ENCODE measurements at regions not wholly inside any gene's neighbourhood (a gene's known extent, or its start where the extent isn't known, plus 50 kb on each side); places are given as distances from the start of the nearest gene placed in this dataset.

DNA sequence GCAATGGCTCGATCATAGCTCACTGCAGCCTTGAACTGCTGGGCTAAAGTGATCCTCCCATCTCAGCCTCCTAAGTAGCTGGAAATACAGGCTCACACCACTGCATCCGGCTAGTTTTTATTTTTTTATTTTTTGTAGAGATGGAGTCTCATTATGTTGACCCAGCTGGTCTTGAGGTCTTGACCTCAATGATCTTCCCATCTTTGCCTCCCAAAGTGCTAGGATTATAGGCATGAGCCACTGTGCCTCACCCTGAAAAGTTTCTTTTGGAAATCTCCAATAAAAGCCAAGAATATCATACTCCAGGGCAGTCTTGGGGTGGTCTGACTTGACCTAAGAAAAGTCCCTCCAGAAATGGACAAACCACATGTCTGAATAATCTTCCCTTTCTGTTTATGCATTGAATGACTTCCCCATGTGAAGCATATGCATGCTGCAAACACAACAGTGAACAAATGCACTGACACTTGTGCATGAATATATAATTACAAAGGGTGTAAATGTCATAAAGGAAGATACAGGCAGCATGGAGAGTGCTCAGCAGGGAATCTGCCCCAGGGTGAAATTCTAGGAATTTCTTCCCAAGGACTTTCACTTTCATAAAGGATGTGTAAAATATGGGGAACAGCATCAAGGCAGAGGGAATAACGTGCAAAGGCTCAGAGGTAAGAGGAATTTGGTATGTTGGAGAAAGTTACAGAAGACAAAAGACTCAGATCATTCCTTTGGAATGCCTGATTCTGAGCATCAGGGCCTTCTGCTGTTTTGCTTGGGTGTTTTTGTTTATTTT is 142.4 kb upstream of the LYZL1 start:
- H3K4me3 ChIP-seq (ENCODE audit: low read depth, low read length), result no peak overlapping the region
- TF ChIP-seq, protein P1, sequence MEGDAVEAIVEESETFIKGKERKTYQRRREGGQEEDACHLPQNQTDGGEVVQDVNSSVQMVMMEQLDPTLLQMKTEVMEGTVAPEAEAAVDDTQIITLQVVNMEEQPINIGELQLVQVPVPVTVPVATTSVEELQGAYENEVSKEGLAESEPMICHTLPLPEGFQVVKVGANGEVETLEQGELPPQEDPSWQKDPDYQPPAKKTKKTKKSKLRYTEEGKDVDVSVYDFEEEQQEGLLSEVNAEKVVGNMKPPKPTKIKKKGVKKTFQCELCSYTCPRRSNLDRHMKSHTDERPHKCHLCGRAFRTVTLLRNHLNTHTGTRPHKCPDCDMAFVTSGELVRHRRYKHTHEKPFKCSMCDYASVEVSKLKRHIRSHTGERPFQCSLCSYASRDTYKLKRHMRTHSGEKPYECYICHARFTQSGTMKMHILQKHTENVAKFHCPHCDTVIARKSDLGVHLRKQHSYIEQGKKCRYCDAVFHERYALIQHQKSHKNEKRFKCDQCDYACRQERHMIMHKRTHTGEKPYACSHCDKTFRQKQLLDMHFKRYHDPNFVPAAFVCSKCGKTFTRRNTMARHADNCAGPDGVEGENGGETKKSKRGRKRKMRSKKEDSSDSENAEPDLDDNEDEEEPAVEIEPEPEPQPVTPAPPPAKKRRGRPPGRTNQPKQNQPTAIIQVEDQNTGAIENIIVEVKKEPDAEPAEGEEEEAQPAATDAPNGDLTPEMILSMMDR (IDR thresholded peaks at IDR 0.05; ENCODE audit: insufficient read depth, low read depth, low read length), result no peak
- DNase-seq (ENCODE audit: low read depth), result no peak

DNA sequence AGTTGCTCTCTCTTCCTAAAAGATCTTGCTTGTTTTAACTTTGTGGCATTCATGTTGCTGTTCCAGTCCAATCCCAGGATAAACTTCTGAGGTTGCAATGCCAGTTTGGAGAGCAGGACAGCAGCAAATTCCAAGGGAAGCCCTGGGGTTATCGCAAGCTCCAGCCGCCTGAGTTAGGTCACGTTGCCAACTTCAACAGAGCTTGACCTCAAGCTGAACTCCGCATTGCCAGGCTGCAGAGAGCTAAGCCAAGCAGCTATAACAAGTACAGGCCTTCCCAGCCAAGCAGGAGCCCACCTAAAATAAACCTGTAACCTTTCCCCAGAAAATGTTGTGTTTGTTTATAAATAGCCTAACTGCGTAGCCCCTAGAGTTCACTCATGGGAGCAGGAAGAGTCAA is 138.9 kb upstream of the LYZL1 start:
- no peak overlapping the region for H3K4me3 ChIP-seq (ENCODE audit: low read depth, low read length)
- TF ChIP-seq, protein P1 (IDR thresholded peaks at IDR 0.05; ENCODE audit: insufficient read depth, low read depth, low read length), result no peak
- peak; percentile 75 for DNase-seq (ENCODE audit: low read depth)

DNA sequence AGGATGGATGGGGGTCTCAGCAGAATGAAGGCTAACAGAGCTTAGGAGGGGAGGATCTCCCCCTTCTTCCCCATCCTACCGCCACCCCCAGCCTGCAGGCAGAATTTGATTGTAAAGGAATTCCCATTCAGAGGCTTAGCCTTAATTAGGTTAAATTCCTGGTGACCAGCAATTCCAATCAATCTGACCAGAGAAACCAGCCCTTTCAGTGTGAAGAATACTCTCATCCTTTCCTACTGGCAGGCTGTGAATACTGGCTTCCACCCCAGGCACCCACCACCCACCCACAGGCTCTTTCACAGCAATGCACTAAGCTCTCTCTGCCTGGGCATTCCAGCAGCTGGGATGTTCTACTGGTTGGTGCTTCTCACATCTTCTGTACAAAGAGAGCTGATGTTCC is 137.9 kb upstream of the LYZL1 start:
- TF ChIP-seq, protein P1 (IDR thresholded peaks at IDR 0.05; ENCODE audit: insufficient read depth, low read depth, low read length), result no peak
- no peak for DNase-seq (ENCODE audit: low read depth)
- no peak overlapping the region for H3K4me3 ChIP-seq (ENCODE audit: low read depth, low read length)

DNA sequence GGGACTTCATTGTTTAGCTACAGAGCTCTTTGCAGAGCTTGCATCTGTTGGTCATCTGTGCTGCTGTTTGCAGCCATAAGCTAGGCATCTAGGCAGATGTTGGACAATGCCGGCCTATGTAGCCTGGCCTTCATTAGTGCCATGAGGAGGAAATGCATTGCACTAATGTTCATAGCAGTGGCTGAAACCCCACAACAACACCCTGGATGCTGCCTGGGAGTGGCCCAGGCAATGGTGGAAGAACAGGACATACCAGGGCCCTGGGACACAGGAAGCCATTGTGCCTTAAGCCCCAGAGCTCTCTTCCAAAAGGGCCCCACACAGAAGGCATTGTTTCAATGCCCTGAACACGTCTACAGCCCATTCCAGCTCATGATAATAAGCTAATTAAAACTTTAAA is 131.5 kb upstream of the LYZL1 start:
- TF ChIP-seq, protein P1 (IDR thresholded peaks at IDR 0.05; ENCODE audit: insufficient read depth, low read depth, low read length), result no peak
- no peak overlapping the region for H3K4me3 ChIP-seq (ENCODE audit: low read depth, low read length)
- DNase-seq (ENCODE audit: low read depth), result no peak

DNA sequence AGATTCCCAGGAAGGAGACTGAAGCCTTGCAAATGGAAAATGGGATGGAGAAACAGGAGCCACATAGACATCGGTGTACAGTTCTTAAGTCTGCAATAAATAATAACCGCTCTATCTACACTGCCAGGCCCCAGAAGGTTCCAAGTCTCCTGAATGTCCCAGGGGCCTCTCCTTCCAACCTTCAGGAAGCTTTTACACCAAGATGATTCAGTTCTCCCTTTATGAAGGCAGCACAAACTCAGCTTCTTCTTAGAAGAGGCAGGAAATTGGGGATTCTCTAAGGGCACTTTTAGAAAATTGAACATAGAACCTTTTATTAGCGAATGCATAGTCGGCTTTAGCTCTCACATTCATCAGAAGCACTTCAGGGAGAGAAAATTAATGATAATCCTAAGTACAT is 130.8 kb upstream of the LYZL1 start:
- DNase-seq (ENCODE audit: low read depth), result no peak
- no peak overlapping the region for H3K4me3 ChIP-seq (ENCODE audit: low read depth, low read length)
- TF ChIP-seq, protein P1 (IDR thresholded peaks at IDR 0.05; ENCODE audit: insufficient read depth, low read depth, low read length), result no peak

DNA sequence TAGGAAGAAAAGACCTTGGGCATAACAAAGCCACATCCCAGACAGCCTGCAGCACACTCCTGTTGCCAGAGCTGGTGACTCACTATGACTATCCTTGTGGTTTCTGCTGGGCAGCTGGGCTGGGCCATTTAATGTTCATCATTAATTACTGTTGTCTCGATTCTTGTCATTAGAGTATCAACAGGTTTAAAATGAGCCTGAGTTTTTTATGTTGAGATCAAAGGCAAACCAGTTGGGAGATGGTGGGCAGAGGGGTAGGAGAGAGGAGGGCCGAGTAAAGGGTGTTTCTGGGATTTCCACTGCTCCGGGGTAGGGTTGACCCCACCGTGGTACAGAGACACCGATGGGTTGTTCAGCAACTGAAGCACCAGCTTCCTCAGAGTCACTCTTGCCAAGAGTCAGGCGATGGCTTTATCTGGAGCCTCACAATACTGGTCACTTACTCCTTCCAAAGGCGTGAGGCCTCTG is 128.7 kb upstream of the LYZL1 start:
- H3K4me3 ChIP-seq (ENCODE audit: low read depth, low read length), result no peak overlapping the region
- TF ChIP-seq, protein P1 (IDR thresholded peaks at IDR 0.05; ENCODE audit: insufficient read depth, low read depth, low read length), result no peak
- DNase-seq (ENCODE audit: low read depth), result peak; percentile 84

DNA sequence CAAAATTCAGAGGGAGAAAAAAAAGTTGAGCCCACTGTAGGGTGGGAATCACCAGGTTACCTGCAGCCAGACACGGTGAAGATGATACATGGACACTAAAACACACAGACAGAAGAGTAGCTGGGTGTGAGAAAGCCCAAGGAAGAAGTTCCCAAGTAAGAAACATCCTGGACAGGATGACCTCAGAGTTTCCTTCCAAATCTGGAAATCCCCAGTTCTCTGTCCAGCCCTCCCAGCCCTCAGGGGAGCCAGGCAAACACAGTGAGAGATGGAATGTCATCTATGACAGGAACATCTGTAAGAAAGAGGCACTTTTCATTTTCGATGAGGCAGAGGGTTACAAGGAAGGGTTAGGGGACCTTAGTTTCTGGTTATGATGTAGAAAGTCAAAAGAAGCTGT is 125.1 kb upstream of the LYZL1 start:
- DNase-seq (ENCODE audit: low read depth), result peak; percentile 70
- TF ChIP-seq, protein P1 (IDR thresholded peaks at IDR 0.05; ENCODE audit: insufficient read depth, low read depth, low read length), result no peak
- H3K4me3 ChIP-seq (ENCODE audit: low read depth, low read length), result no peak overlapping the region
